ENCODE measurements at regions not wholly inside any gene's neighbourhood (a gene's known extent, or its start where the extent isn't known, plus 50 kb on each side); places are given as distances from the start of the nearest gene placed in this dataset.
"Not testable (repeated sequence)": the region's sequence is repeated elsewhere in the genome, so short reads cannot be mapped to it uniquely, and the experiment has no call there.

DNA sequence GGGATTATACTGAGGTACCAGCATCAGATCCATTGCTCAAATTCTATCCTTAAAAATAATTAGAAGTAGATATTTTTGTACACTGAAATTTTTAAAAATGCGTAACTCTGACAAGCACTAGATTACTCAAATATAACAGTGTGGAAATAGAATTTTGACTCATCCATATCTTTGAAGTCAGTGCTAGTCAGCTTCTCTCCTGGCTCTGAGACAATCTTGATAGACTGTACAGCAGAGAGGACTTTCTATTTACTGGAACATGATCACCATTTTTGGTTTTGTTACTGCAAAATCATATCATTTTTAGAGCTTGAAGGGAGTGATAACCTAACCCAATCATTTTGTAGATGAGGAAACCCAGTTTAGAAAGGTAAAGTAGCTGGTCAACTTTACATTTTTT is 195.0 kb downstream of the MTERF1 start:
- DNase-seq (ENCODE audit: low read depth): peak; percentile 85

GRCh38 chr7:91690541-91691070 is 189.9 kb downstream of the MTERF1 start:
- DNase-seq (ENCODE audit: low read depth): no peak

DNA sequence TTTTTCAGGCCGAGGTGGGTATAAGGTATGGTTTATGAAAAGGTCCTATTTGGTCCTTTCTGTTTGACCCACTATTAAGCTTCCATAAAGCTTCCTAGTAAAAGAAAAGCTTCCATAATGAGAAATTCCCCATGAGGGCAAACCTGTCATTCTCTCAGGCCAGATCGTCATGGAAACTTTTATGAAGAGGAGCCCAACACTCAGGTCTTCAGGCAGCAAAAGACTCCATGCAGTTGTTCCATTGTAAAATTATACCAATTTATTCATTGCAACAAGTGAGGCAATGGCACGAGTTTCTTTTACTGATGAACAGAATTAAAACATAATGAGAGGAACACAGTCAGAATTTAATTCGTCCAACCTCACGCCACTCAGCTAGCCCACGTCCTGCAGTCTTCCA is 188.6 kb downstream of the MTERF1 start:
- no peak for DNase-seq (ENCODE audit: low read depth)

GRCh38 chr7:91692800-91693199 is 187.7 kb downstream of the MTERF1 start:
- no peak for DNase-seq (ENCODE audit: low read depth)

DNA sequence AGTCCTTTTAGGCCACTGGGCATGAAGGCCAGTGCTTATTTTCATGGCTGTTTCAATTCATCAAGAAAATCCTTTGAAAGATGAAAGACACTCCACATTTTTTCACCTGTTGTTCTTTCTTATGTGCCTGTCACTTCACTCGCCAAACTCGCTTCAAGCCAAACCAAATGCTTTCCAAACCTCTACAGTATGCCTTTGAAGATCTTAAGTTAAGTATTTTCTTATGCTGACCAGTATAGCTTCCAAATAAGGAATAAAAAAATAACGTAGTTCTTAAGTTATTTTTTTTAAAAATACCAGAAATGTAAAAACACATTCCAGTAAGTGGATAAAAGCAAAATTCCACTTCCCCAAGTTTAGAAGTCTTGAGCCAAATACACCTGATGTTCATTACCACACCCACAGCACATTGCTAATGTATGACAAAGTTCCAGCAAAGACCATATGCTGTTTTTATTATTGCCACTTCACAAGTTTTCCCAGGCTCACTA is 186.1 kb downstream of the MTERF1 start:
- DNase-seq (ENCODE audit: low read depth): no peak

GRCh38 chr7:91710881-91711280 is 169.6 kb downstream of the MTERF1 start:
- DNase-seq (ENCODE audit: low read depth): no peak

GRCh38 chr7:91713669-91714068 is 166.8 kb downstream of the MTERF1 start:
- DNase-seq (ENCODE audit: low read depth): no peak

DNA sequence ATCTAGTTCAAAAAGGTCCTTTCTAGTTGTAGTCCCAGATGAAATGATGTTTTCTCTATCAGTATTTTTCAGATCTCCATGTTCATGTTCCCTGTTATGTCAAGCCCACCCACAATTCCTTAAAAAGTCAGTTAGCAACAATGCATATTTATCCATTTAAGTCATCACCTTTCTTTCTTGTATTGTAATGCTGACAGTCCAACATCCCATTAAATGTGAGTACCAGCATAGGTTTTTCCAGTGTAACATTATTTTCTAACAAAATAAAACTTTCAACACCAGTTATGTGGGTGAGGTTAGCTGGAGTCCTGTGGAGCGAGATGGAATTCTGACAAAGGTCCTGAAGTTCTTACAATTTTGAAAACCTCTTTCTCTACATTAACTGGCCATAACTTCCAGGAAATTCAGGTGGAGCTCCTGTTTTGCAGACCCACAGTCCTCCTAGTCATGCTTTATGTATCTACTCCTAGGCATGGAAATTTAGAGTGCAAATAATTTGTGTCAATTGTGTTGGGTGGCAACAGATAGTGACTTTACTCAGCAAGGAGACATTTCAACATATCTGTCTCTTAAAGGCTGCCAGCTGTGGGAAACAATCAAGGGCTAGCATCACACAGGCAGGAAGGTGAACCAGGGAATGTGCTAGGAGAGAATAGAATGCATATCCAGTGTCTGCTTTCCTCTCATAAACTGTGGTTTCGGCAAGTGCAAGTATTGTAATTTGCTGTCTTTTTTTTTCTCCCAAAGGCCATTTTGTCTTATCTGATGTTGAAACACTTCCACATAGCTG is 162.6 kb downstream of the MTERF1 start:
- DNase-seq (ENCODE audit: low read depth): no peak

DNA sequence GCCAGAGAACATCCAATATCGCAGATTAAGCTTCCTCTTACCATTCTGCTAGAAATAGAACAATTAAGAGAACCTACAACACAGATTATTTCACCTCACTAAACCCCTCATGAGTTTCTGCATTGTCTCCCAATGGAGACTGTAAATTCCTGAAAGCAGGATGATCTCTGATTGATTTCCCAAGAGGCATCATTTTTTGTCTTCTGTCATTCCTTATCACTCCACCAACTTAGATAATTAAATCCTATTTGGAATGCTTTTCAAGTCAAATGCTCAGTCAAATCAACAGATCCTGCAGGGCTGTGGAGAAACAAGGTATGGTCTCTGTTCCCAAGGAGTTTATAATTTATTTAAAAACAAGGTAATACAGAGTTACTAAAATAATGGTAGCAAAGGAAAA is 161.5 kb downstream of the MTERF1 start:
- no peak for DNase-seq (ENCODE audit: low read depth)

GRCh38 chr7:91720260-91720937 is 160.1 kb downstream of the MTERF1 start:
- DNase-seq (ENCODE audit: low read depth): peak; percentile 41

DNA sequence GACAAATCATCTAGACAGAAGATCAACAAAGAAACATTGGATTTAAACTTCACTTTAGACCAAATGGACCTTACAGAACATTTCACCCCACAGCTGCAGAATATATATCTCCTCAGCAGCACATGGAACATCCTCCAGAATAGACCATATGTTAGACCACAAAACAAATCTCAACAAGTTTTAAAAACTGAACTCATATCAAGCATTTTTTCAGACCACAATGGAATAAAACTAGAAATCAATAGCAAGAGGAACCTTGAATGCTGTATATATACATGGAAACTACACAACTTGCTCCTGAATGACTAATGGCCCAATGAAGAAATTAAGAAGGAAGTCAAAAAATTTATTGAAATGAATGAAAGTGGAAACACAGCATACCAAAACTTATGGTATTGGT is 157.7 kb downstream of the MTERF1 start:
- no peak for DNase-seq (ENCODE audit: low read depth)

- not testable (repeated sequence) for DNase-seq (ENCODE audit: low read depth)
These were observed 151.5 kb downstream of the MTERF1 start for GRCh38 chr7:91729046-91729445.

GRCh38 chr7:91731976-91732375 is 148.5 kb downstream of the MTERF1 start:
- no peak for DNase-seq (ENCODE audit: low read depth)

DNA sequence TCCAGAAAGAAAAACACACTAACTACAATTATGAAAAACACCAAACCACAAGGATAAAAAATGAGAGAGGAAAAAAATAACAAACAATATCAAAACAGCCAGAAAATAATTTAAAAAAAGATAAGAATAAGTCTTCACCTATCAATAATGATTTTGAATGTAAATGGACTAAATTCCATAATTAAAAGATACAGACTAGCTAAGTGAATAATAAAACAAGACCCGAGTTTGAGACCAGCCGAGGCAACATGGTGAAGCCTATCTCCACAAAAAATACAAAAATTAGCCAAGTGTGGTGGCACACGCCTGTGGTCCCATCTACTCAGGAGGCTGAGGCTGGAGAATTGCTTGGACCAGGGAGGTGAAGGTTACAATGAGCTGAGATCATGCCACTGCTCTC is 131.1 kb downstream of the MTERF1 start:
- no peak for DNase-seq (ENCODE audit: low read depth)

DNA sequence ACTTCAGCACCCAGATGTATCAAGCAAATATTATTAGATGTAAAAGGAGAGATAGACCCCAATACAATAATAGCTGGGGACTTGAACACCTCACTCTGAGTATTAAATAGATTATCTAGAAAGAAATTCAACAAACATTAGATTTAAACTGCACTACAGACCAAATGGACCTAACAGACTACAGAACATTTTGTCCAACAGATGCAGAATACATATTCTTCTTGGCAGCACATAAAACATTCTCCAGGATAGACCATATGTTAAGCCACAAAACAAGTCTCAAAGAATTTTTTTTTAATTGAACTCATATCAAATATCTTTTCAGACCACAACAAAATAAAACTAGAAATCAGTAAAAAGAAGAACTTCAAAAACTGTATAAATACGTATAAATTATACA is 130.4 kb downstream of the MTERF1 start:
- DNase-seq (ENCODE audit: low read depth): no peak

DNA sequence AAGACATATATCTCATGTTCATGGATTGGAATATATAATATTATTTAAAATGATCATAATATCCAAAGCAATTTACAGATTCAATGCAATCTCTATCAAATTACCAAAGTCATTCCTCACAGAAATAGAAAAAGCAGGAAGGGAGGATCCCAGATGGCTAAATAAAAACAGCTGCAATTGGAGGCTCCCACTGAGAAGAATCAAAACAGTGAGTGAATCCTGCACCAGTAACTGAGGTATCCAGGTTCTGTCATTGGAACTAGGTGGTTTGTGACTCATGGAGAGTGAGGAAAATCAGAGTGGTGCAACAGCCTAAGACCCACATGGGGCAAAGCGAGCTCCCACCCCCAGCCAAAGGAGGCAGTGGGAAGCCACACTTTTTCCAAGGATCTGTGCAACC is 128.4 kb downstream of the MTERF1 start:
- DNase-seq (ENCODE audit: low read depth): no peak

DNA sequence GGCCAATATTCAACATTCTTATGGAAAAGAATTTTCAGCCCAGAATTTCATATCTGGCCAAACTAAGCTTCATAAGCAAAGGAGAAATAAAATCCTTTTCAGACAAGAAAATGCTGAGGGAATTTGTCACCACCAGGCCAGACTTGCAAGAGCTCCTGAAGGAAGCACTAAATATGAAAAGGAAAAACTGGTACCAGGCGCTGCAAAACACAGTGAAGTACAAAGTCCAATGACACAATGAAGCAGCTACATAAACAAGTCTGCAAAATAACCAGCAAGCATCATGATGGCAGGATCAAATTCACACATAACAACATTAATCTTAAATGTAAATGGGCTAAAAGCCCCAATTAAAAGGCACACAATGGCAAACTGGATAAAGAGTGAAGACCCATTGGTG is 126.2 kb downstream of the MTERF1 start:
- DNase-seq (ENCODE audit: low read depth): not testable (repeated sequence)

DNA sequence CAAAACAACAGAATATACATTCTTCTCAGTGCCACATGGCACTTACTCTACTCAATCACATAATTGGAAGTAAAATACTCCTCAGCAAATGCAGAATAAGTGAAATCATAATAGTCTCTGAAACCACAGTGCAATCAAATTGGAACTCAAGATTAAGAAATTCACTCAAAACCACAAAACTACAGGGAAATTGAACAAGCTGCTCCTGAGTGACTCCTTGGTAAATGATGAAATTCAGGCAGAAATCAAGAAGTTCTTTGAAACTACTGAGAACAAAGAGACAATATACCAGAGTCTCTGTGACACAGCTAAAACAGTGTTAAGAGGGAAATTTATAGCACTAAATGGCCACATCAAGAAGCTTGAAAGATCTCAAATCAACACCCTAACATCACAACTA is 125.4 kb downstream of the MTERF1 start:
- peak; percentile 12 for DNase-seq (ENCODE audit: low read depth)

DNA sequence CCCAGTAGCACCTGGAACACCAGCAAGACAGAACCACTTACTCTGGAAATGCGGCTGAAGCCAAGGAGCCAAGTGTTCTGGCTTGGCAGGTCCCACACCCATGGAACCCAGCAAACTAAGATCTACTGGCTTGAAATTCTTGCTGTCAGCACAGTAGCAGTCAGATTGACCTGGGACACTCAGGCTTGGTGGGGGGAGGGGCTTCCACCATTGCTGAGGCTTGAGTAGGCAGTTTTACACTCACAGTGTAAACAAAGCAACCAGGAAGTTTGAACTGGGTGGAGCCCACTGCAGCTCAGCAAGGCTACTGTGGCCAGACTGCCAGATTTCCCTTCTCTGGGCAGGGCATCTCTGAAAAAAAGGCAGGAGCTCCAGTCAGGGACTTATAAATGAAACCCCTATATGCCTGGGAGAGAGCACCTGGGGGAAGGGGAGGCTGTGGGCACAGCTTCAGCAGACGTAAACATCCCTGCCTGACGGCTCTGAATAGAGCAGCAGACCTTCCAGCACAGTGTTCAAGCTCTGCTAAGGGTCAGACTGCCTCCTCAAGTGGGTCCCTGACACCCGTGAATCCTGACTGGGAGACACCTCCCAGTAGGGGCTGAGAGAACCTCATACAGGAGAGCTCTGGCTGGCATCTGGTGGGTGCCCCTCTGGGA is 121.2 kb downstream of the MTERF1 start:
- peak; percentile 42 for DNase-seq (ENCODE audit: low read depth)

DNA sequence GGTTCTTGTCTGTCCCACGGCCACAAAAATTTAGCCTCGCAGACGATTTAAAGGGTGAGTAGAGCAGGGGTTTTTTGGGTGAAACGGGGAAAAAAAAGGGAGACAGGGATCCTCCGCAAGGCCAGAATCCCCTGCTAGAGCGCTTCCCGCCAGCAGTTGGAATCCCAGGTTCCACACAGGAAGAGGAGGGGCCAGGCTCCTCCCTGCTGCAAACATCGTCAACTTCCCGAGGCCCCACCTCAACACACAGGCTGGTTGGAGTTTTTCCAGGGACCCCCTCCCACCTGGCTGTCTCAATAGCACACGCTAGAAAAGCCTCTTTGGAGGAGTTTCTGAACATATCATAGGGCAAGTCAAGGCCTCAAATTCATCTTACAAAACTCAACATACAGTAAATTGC is 112.7 kb downstream of the MTERF1 start:
- no peak for DNase-seq (ENCODE audit: low read depth)

DNA sequence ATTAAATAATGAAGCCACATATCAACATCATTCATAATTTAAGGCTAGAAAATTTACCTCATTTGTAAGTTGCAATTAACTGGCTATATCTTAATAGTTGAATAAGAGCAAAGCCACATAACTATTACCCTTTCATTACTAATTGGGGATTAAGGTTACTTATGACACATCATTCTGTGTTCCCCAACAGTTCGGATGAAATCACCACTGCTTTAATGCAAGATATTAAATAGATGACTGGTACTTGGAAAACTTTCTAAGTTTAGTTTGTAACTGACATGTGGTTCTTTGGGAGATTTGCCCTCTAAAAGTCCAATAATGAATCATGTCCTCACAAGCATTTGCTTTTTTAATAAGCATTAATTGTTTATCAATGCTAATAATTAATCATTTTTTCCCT is 109.1 kb downstream of the MTERF1 start:
- peak; percentile 21 for DNase-seq (ENCODE audit: low read depth)

- peak; percentile 10 for DNase-seq (ENCODE audit: low read depth)
These were observed 108.3 kb downstream of the MTERF1 start for GRCh38 chr7:91771921-91772815.

All from iris pigment epithelial cell (primary cell).